GM10266 (cell line): ENCODE measurements at regions not wholly inside any gene's neighbourhood (a gene's known extent, or its start where the extent isn't known, plus 50 kb on each side); places are given as distances from the start of the nearest gene placed in this dataset.
A peak's percentile ranks its signal among the peaks of the same experiment; 100 is the strongest.

Experiments
- DNase-seq: peaks from one replicate; pipeline ENCODE4 v3.0.0; 2012; ENCODE audit errors: extremely low spot score
- CTCF ChIP-seq: IDR thresholded peaks from 2 replicates; pipeline ENCODE4 v1.5.1; 2012; ENCODE audit warnings: mild to moderate bottlenecking, low read depth; ENCODE audit not compliant: control insufficient read depth, insufficient read depth; ENCODE audit errors: missing control alignments

DNA sequence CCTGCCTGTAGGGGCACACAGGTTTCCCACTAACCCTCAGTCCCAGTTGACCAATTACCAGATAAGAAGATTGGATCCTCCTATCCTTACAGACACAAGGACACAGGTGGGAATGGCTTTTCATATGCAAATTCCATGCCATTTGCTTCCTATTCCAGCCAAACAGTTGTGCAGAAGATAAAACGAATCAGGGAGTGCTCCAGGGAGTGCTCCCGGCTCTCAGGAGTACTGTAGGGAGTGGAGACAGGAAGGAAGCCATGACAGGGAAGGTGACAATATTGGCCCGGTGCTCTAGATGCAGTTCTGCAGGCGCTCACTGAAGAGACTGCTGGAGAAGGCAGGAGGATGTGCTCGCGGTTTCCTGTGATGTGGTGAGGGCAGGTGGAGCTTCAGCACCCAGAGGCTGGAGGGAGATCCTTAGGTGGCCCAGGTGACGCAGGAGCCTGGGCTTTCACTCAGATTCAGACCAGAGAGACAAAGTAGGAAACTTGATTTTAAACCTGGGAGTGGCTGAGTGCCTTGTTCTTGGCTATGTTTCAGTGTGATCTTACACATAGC lies 260.0 kb downstream of the AUH start:
- DNase-seq = peak; percentile 41

DNA sequence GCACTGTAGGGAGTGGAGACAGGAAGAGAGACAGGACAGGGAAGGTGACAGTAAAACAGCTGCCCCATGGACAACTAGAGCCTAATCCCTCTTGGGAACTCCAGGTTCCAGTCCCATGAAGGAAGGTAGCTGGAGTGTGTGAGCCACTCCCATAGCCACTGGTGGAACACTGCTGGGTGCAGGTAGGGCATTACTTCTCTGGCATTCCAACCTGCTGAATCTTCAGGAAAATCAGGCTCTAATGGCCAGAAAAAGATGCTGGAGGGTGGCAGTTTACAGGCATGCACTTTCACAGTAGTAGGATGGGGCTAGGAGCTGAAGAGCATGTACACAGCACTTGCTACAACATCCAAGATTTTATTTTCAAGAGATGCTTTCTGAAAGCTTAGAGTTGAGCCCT lies 259.4 kb downstream of the AUH start:
- no peak for DNase-seq
- TF ChIP-seq CTCF = no peak

More for the DNA sequence above, 260.0 kb downstream of the AUH start:
- no peak for TF ChIP-seq CTCF

- TF ChIP-seq CTCF = no peak
- no peak for DNase-seq
These were observed 257.8 kb downstream of the AUH start for GRCh38 chr9:91103931-91104330.

DNA sequence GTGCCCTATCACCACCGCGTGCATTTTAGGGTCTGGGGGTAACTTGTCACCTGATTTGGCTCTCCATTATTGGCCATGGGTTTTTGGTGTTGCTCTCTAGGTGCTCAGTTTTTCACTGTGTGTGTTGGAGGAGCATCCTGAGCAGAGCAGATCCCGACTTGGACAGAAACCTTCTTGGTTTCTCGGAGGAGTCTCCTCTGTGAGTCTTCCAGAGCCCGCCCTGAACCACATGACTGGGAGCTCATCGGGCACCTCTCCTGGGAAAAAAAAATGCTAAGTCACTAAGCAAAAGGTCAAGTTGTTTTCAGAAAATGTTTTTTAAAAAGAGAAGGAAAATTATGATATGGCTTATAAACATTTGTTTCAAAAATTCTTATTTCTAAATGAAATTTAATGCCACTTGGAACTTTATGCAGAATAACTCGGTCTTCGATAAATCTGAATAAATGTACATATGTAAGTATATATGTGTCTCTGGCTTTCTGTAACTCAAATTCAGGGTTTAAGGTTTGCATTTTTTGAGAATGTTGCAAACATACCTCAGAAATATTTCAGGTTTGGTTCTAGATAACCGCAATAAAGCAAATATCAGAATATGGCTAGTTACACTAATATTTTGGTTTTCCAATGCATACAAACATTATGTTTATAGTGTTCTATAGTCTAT lies 255.2 kb downstream of the AUH start:
- no peak for TF ChIP-seq CTCF
- no peak for DNase-seq

- DNase-seq = no peak
- TF ChIP-seq CTCF = no peak
These were observed 250.5 kb downstream of the AUH start for GRCh38 chr9:91111226-91111625.

DNA sequence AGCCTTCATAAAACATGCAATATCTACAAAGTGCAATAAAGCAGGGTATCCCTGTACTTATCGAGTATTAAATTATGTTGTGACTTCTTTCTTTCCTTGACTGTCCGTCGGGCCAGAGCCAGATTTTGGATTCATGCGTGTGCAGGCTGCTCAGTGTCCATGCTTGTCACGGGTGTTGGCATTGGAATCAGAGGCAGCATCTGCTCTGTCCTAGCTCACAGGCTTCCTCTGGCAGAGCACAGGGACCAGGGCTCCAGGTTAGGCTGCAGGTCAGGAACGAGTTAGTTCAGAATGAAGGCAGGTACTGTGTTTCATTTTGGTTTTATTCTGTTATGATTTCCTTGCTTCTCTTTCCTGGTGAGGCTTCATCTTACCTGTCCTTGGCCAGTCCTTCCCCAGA lies 249.8 kb downstream of the AUH start:
- DNase-seq = no peak
- no peak for TF ChIP-seq CTCF

- no peak for TF ChIP-seq CTCF
- no peak for DNase-seq
These were observed 248.7 kb downstream of the AUH start for GRCh38 chr9:91113016-91113415.
